Skin of body (tissue), 1 donor: ENCODE measurements at regions not wholly inside any gene's neighbourhood (a gene's known extent, or its start where the extent isn't known, plus 50 kb on each side); places are given as distances from the start of the nearest gene placed in this dataset.
"Not testable (repeated sequence)": the region's sequence is repeated elsewhere in the genome, so short reads cannot be mapped to it uniquely, and the experiment has no call there.

Source experiments
- DNase-seq: peaks from one replicate; lab custom pipeline; 2025; lab: John Stamatoyannopoulos, UW

- DNase-seq, result no peak
Measured at GRCh38 chr1:227508431-227508830, 54.9 kb upstream of the ZNF678 start.

- not testable (repeated sequence) for DNase-seq
Measured at GRCh38 chr1:227506490-227507393, 56.6 kb upstream of the ZNF678 start.

GRCh38 chr1:227496045-227496444, 67.3 kb upstream of the ZNF678 start:
- not testable (repeated sequence) for DNase-seq

- not testable (repeated sequence) for DNase-seq
Measured at GRCh38 chr1:227493863-227494551, 69.3 kb upstream of the ZNF678 start.

GRCh38 chr1:227490478-227490877, 72.9 kb upstream of the ZNF678 start:
- no peak for DNase-seq

GRCh38 chr1:227490001-227490400, 73.4 kb upstream of the ZNF678 start:
- DNase-seq, result no peak

- DNase-seq, result no peak
Measured at GRCh38 chr1:227489572-227489971, 73.8 kb upstream of the ZNF678 start.

- DNase-seq, result no peak
Measured at GRCh38 chr1:227487606-227488005, 75.8 kb upstream of the ZNF678 start.

- DNase-seq, result no peak
Measured at GRCh38 chr1:227486559-227486958, 76.8 kb upstream of the ZNF678 start.

GRCh38 chr1:227482023-227482299, 81.4 kb upstream of the ZNF678 start:
- DNase-seq, result no peak

- DNase-seq, result not testable (repeated sequence)
Measured at GRCh38 chr1:227474072-227474471, 89.3 kb upstream of the ZNF678 start.

- no peak for DNase-seq
Measured at GRCh38 chr1:227472772-227473171, 90.6 kb upstream of the ZNF678 start.

GRCh38 chr1:227470688-227471087, 92.7 kb upstream of the ZNF678 start:
- no peak for DNase-seq

- DNase-seq, result no peak
Measured at GRCh38 chr1:227469708-227470107, 93.6 kb upstream of the ZNF678 start.

GRCh38 chr1:227466039-227466645, 97.2 kb upstream of the ZNF678 start:
- no peak for DNase-seq

- DNase-seq, result no peak
Measured at GRCh38 chr1:227465256-227465655, 98.1 kb upstream of the ZNF678 start.

- no peak for DNase-seq
Measured at GRCh38 chr1:227459977-227460376, 103.4 kb upstream of the ZNF678 start.

GRCh38 chr1:227459326-227459841, 104.0 kb upstream of the ZNF678 start:
- DNase-seq, result no peak

- no peak for DNase-seq
Measured at GRCh38 chr1:227454686-227455085, 108.7 kb upstream of the ZNF678 start.

GRCh38 chr1:227453631-227454355, 109.6 kb upstream of the ZNF678 start:
- DNase-seq, result no peak

GRCh38 chr1:227451954-227452353, 111.4 kb upstream of the ZNF678 start:
- DNase-seq, result no peak

- DNase-seq, result no peak
Measured at GRCh38 chr1:227451057-227451456, 112.3 kb upstream of the ZNF678 start.
